AG10803 (cell line): ENCODE measurements at regions not wholly inside any gene's neighbourhood (a gene's known extent, or its start where the extent isn't known, plus 50 kb on each side); places are given as distances from the start of the nearest gene placed in this dataset.
A peak's percentile ranks its signal among the peaks of the same experiment; 100 is the strongest.

Experiments used
- DNase-seq: peaks from one replicate; pipeline ENCODE4 v3.0.0; 2010; ENCODE audit warnings: low read depth
- H3K4me3 ChIP-seq: 2 replicates; pipeline ENCODE4 v1.5.1; 2011; ENCODE audit warnings: mild to moderate bottlenecking, low read length, control low read depth
- CTCF ChIP-seq: conservative IDR thresholded peaks from 2 replicates; pipeline ENCODE4 v1.5.1; 2011; ENCODE audit warnings: mild to moderate bottlenecking, low read length, control low read depth, inconsistent platforms

DNA sequence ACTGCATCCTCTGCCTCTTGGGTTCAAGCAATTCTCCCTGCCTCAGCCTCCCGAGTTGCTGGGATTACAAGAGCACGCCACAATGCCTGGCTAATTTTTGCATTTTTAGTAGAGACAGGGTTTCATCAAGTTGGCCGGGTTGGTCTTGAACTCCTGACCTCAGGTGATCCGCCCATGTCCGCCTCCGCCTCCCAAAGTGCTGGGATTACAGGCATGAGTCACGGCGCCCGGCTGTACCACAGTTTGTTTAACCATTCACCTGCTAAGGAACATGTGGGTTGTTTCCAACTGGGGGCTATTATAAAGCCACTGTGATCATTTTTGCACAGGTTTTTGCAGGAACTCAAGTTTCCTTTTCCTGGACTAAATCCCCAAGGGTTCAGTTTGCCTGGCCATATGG lies 123.2 kb upstream of the RAP2B start:
- TF ChIP-seq CTCF, result no peak
- no peak for DNase-seq
- no peak overlapping the region for H3K4me3 ChIP-seq

DNA sequence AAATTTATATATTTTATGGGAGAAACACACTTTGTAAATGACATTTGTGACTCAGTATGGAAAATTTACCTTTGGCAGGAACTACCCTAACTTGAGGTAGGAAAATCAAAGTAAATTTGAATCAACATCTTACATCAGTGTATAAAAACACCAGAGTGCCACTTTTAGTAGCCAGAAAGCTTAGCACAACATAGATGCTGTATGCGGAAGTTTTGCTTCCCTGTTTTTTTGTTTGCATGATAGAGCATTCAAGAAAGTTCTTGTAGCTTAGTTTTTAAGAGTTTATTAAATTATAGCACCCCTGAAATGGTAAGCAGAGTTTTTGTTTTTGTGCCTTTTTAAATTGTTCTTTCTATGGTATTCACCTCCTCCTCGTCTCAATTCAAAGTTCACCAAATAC lies 120.8 kb upstream of the RAP2B start:
- TF ChIP-seq CTCF, result no peak
- DNase-seq, result no peak
- no peak overlapping the region for H3K4me3 ChIP-seq

DNA sequence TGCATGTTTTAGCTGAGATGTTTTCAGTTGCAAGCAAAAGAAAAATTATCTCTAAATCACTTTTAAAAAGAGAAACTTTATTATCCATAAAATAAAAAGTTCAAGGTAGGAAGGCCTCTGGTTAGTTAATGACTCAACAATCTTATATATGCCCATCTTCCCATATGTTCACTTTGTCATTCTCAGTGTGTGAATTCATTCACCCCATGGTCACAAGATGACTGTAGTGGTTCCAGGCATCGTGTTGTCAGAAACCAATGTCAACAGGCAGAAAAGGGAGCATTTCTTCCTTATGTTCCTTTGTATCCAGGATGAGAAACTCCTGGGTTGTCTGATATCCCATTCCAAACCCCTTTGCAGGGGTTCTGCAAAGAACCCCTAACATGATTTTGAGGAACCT lies 119.9 kb upstream of the RAP2B start:
- no peak overlapping the region for H3K4me3 ChIP-seq
- TF ChIP-seq CTCF, result no peak
- DNase-seq, result no peak

DNA sequence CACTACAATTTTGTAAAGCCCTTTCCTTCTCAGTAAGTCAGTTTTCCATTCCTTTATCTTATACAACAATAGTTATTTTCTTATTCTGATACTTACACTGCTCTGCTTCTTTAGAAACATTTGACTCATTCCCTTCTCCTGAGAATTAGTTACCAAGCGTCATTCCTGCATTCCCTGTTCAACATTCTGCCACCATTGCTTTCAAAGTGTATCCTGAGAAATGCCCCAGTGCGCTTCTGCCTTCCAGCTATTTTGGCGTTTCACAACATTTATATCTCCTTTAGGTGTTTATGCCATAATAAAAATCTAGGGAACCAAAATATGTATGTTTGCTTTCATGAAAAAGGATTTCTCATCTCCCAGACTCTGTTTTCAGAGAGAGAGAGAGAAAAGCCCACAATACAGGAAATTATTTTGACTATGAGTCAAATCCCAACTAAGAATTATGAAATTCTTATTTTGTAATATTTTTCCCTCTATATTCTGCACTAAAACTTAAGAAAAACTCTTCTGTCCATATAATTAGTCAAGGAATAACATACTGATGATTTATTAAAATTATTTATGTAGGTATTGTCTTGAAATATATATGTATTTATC lies 118.2 kb upstream of the RAP2B start:
- peak; percentile 50 for DNase-seq
- H3K4me3 ChIP-seq, result no peak overlapping the region
- no peak for TF ChIP-seq CTCF

GRCh38 chr3:153045150-153045549 lies 116.9 kb upstream of the RAP2B start:
- no peak overlapping the region for H3K4me3 ChIP-seq
- no peak for TF ChIP-seq CTCF
- peak; percentile 55 for DNase-seq

DNA sequence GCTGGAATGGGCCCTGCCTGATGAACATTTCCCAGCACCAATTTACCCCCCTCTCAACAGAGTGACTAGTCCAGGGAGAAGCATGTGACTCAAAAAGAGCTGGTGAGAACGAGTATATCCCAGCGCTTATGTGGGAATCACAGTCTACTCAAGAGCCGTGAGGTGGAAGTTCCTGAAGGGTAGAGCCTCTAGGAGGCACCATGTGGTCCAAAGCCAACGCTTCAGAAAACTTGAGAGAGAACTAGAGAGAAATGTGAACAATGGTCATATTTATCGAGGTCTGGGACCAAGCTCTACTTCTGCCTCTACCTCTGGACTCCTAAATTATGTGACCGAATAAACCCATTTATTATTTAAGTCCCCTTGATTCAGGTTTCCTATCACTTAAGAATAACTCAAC lies 111.0 kb upstream of the RAP2B start:
- no peak overlapping the region for H3K4me3 ChIP-seq
- no peak for TF ChIP-seq CTCF
- no peak for DNase-seq

GRCh38 chr3:153051427-153052095 lies 110.5 kb upstream of the RAP2B start:
- no peak overlapping the region for H3K4me3 ChIP-seq
- TF ChIP-seq CTCF, result no peak
- peak; percentile 70 for DNase-seq
